ENCODE measurements at regions not wholly inside any gene's neighbourhood (a gene's known extent, or its start where the extent isn't known, plus 50 kb on each side); places are given as distances from the start of the nearest gene placed in this dataset.

- TF ChIP-seq CTCF (IDR thresholded peaks at IDR 0.05) (no peak), POLR2A (IDR thresholded peaks at IDR 0.05) (no peak)
Observed at GRCh38 chr11:116257883-116258282, 514.9 kb downstream of the BUD13 start.
